ENCODE measurements at regions not wholly inside any gene's neighbourhood (a gene's known extent, or its start where the extent isn't known, plus 50 kb on each side); places are given as distances from the start of the nearest gene placed in this dataset.
"Not testable (repeated sequence)": the region's sequence is repeated elsewhere in the genome, so short reads cannot be mapped to it uniquely, and the experiment has no call there.

DNA sequence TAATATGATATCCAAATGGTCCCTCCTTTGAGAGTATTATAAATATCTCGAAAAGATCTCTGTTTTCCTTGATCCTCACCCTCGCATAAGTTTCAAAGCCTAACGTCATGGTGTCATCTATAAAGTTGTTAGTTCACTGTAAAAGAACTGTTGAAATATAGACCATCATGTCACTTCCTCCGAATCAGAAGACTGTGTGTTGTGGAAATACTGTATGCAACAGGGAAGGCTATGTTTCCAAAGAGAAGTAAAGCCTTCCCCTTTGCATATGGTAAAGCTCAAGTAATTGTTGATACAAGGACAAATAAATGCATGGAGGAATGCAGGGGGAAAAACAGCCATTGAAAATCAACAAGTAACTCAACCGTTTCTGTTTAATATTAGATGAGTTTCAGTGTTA is 125.9 kb downstream of the ZNF365 start:
- DNase-seq: not testable (repeated sequence)

DNA sequence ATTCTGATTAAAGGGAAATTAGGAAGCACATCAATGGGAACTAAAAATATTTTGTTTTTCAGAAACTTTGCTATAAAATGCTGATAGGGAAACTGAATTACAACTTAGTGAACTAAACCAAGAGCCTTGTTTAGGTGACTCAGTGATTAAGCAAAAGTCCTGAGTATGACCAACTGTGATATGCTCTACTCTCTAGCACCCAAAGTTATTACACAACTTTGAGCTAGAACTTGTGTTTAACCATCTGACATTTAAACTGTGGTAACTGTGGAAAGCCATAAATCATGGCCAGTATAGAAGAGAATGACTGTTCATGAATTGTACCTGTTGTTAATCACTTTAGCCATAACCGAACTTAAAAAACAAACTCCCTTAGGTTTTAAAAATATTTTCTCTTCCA is 127.4 kb downstream of the ZNF365 start:
- no peak for DNase-seq

DNA sequence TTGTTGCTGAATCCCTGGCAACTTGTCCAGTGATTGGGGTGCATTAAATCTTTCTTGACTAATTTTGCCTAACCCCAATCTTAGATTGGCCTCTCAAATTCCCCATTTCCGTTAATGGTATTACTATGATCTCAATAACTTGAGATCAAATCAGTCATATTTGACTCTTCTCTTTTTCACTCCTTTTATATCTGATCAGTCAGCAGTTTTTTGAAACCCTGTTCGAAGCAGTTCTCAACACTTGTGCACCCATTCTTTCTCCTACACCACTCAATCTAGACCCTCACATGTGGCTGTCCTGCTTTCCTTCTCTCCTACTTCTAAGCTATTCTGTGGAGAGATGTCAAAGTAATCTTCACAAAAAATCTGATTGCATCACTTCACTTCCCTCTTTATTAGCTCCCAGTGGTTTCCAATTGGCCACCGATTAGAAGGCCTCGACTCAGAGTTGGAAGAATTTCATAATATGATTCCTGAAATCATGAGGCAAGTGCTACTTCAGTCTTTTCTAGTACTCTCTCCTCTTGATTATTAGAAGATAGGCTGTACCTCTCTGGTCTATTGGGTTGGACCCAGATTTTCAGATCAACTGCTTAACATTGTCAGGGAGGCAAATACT is 128.9 kb downstream of the ZNF365 start:
- DNase-seq: no peak

DNA sequence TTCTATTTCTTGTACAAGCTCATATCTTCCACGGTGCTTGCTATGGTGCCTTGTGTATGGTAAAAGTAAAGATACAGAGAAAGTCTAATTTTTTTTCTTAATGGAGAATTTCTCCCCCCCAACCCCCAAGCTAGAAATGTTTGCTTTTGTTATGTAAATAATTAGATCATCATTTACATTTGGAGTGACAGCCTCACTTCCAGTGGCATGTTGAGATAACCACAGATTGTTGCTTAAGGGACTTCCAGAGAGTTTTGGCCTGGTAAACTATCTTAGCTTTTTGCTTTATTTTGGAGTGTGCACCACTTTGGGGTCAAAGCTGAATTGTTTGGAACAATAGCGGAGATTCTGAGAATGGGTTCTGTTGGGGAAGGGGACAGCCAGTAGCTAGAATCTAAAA is 129.7 kb downstream of the ZNF365 start:
- DNase-seq: no peak

- no peak for DNase-seq
These were observed 132.2 kb downstream of the ZNF365 start for GRCh38 chr10:62506371-62506770.

GRCh38 chr10:62511238-62511637 is 137.1 kb downstream of the ZNF365 start:
- DNase-seq: no peak

- no peak for DNase-seq
These were observed 137.5 kb downstream of the ZNF365 start for GRCh38 chr10:62511656-62512055.

GRCh38 chr10:62512732-62513475 is 138.7 kb downstream of the ZNF365 start:
- DNase-seq: no peak

DNA sequence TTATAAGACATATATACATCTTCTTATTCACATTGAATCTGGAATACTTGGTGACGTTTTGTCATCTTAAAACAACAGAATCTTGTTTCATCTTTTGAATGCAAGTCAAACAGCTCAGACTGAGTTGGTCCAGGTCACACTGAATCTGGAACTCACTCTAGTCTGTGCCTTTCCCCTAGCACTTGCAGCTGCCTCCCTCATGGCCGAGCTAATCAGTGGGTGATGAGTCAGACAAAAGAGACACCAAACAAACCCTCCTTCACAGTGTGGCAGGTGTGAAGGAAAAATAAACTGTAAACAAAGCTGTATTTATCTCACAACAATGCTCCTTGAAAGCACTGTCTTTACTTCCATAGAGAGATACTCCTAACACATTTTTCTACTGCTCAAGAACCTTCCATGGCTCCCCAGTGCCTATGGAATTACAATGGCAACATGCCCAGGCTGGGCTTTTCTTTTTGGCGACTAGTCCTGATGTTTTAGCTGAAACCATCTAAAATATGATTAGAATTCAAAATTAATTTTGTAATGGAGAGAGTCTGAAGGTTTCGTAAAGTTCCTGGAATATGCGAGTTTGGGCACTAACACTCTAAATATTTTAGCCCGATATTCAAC is 140.0 kb downstream of the ZNF365 start:
- DNase-seq: no peak

GRCh38 chr10:62517252-62517651 is 143.1 kb downstream of the ZNF365 start:
- DNase-seq: no peak

- DNase-seq: peak; percentile 52
These were observed 153.1 kb downstream of the ZNF365 start for GRCh38 chr10:62527019-62527827.

GRCh38 chr10:62528441-62528840 is 154.3 kb downstream of the ZNF365 start:
- no peak for DNase-seq

DNA sequence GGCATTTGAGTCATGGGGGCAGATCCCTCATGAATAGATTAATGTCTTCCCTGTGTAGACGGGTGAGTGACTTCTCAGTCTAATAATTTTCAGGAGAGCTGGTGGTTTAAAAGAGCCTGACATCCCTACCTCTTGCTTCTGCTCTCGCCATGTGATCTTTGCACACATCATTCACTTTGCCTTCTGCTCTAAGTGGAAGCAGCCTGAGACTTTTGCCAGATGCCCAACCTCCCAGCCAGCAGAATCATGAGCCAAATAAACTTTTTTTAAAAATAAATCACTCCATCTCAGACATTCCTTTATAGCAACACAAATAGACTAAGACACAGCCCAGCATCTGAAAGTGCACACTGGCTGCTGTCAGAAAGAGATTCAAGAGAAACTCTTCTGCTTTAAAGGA is 155.2 kb downstream of the ZNF365 start:
- no peak for DNase-seq

DNA sequence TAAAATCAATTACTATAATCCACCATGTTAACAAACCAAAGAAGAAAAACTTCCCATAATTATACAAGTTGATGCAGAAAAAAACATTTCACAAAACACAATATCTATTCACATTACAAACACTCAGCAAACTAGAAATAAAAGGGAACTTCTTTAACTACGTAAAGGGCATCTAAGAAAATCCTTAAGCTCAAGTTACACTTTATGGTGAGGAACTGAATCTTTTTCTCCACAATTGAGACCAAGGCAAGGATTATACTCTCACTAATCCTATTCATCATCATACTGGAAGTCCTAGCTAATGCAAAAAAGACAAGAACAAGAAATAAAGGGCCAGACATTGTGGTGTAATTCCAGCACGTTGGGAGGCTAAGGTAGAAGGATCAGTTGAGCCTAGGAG is 159.9 kb downstream of the ZNF365 start:
- DNase-seq: no peak

- no peak for DNase-seq
These were observed 164.4 kb downstream of the ZNF365 start for GRCh38 chr10:62538606-62539005.

DNA sequence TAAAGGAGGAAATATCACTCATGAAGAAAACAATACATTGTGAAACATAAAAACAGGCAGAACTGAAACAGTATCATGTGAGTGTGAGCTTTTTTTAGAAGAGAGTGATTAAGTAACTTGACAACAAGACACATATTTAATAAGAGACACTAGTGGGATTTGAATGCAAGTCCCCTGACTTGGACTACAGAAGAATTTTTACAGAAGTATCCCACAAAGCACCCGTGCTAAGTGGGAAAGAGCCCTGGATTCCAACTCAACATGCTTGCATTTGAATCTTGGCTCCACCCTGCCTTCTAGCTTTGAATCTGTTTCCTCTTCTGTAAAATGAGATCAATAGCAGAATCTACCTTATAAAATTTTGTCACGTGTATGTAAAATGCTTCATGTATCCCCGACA is 166.2 kb downstream of the ZNF365 start:
- DNase-seq: no peak

GRCh38 chr10:62541811-62542210 is 167.6 kb downstream of the ZNF365 start:
- DNase-seq: no peak

DNA sequence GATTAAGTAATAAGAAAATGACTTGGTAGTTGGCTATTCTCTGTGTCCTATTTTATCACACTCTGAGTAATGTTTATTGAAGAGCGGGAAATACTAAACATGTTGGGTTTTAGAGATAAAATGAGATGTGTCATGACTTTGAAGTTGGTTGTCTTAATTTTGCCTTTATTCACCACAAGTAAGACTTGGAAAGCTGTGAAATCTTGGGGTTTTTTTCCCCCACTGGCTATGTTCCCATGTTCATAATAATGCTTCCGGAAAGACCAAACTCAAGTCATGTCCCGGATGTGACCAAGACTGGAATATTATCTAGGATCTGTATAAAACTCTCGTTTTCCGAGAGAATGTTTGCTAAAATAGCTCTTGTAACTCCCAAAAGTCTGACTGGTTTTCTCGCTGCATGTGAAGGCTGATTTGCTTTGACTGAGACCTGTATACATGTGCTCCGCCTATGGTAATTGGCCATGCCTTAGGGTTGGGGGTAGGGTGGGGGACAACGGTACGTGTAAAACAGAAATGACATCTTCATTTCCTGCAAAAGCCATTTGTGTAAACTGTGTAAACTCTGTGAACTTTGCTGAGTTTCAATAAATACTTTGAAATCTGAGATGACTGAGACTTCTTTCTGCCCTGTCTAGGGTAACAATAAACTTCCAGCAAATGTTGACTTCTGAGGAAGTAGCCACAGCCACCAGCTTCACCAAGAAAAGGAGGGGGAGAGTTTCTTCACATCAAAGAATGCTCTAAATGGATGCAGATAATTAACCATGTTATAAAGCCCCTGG is 169.6 kb downstream of the ZNF365 start:
- no peak for DNase-seq

DNA sequence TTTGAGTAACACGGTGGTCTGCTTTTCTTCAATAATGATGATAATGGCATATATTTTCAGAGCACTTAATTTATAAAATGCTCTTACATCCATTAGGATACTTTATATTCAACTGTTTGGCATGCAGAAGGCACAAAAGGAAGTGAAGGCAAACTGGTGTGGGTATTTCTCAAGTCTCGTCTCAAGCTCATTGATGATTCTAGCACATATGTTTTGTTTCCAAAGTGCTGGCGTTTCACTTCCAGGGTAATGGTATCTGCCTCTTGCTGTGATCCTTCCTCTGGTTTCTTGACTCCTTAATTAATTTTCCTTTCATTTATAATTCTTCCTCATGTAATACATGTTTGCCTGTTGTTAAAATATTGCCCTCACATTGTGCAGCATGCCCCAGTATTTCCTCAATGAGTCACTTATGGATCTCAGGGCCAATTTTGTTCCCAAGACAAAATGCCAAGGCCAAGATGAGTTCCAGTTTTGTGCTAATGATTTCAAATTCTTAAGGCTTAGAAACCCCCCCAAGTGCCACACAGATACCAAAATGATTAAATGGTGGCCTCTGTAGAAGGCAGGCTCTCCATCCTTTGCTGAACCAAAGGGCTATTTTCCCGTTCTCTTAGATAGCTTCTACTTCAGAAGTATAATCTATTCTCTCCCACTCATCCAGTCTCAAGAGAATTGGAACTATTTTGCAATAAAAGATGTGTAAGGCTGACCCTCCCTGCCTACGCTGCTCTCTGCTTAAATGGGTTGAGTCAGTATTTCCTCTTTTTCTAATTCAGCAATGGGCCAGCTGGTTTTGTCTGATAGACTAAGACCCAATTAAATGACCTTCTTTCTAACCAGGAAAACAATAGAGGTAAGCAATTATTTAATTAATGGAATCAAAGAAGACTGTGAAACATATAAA is 171.2 kb downstream of the ZNF365 start:
- no peak for DNase-seq

GRCh38 chr10:62548686-62549085 is 174.5 kb downstream of the ZNF365 start:
- DNase-seq: no peak

- DNase-seq: no peak
These were observed 176.0 kb downstream of the ZNF365 start for GRCh38 chr10:62550173-62550572.

Measured in activated CD8-positive, alpha-beta memory T cell treated with anti-CD3 and anti-CD28 coated beads, Interleukin-2, amount 50 U/mL, for 48 hours (primary cell).